ENCODE measurements at regions not wholly inside any gene's neighbourhood (a gene's known extent, or its start where the extent isn't known, plus 50 kb on each side); places are given as distances from the start of the nearest gene placed in this dataset.

DNA sequence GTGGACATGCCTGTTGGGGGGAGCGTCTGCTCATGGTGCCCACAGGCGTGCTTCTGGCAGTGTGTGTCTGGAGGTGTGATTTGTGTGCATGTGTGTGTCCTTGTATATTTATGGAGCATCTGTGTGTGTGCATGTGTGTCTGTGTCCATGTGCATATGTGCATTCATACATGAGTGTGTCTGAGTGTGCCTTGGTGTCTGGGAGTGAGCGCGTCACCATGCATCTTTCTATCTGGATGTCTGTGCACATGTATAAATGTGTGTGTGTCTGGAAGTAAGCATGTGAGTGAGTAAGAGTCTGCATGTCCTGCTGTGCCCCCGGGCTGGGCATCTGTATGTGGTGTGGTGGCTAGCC lies 58.1 kb upstream of the PRR23E start:
- ChIA-PET CTCF (no interaction called here), POLR2A (no interaction called here)
- TF ChIP-seq EZH2 (IDR thresholded peaks at IDR 0.05; ENCODE audit: borderline replicate concordance, insufficient read depth, low read depth, low read length, poor library complexity, severe bottlenecking): no peak
- TF ChIP-seq, protein P1, sequence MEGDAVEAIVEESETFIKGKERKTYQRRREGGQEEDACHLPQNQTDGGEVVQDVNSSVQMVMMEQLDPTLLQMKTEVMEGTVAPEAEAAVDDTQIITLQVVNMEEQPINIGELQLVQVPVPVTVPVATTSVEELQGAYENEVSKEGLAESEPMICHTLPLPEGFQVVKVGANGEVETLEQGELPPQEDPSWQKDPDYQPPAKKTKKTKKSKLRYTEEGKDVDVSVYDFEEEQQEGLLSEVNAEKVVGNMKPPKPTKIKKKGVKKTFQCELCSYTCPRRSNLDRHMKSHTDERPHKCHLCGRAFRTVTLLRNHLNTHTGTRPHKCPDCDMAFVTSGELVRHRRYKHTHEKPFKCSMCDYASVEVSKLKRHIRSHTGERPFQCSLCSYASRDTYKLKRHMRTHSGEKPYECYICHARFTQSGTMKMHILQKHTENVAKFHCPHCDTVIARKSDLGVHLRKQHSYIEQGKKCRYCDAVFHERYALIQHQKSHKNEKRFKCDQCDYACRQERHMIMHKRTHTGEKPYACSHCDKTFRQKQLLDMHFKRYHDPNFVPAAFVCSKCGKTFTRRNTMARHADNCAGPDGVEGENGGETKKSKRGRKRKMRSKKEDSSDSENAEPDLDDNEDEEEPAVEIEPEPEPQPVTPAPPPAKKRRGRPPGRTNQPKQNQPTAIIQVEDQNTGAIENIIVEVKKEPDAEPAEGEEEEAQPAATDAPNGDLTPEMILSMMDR (IDR thresholded peaks at IDR 0.05): no peak
- Mint-ChIP-seq H3K27ac (no peak overlapping the region), H3K4me3 (no peak overlapping the region), H3K27me3 (peaks cover 44% of the 10 kb centered on the region), H3K9me3 (ENCODE audit: insufficient read depth) (no peaks in the 10 kb centered on the region), H3K4me1 (no peaks in the 10 kb centered on the region)
- no peak overlapping the region for H2AFZ ChIP-seq (ENCODE audit: insufficient read depth, low read depth, low read length, poor library complexity, severe bottlenecking)
- H3K79me2 ChIP-seq (ENCODE audit: control insufficient read depth, insufficient read depth, low read length): no peaks in the 10 kb centered on the region
- ATAC-seq (ENCODE audit: low read depth): no peak
- intact Hi-C loops (cut with micrococcal nuclease): no loop called here
- 96% methylated on average over 5 of the region's 5 CpGs for WGBS (ENCODE audit: insufficient coverage)
- H3K4me3 ChIP-seq (ENCODE audit: control extremely low read depth in 1 of 5, extremely low read depth in 1 of 5, insufficient read depth in 1 of 5, low read depth in 2 of 5, low read length in 4 of 5): no peak overlapping the region
- no peaks in the 10 kb centered on the region for H3K36me3 ChIP-seq (replicated peaks in 1 of 2; ENCODE audit: control extremely low read depth in 1 of 2, control insufficient read depth in 1 of 2, extremely low read depth in 1 of 2, insufficient read depth in 2 of 2, low read length in 1 of 2)
- no peak overlapping the region for H3K9ac ChIP-seq (ENCODE audit: low read length)
- H3K4me2 ChIP-seq (replicated peaks; ENCODE audit: low read depth, low read length, poor library complexity, severe bottlenecking): no peak overlapping the region
- no peak overlapping the region for H3K27ac ChIP-seq (ENCODE audit: low read length in 2 of 2)
- no peak for DNase-seq
- no peaks in the 10 kb centered on the region for H3K4me1 ChIP-seq (ENCODE audit: control insufficient read depth in 2 of 2, insufficient read depth in 2 of 2, low read length in 2 of 2)
- H3K27me3 ChIP-seq (replicated peaks in 1 of 4; ENCODE audit: control extremely low read depth in 1 of 4, control insufficient read depth in 3 of 4, insufficient read depth in 4 of 4, low read length in 3 of 4): peaks cover 0 to 20% (median 0%) of the 10 kb centered on the region in 4 experiments
- no peaks in the 10 kb centered on the region for H4K20me1 ChIP-seq (ENCODE audit: control insufficient read depth, insufficient read depth, low read length, poor library complexity, severe bottlenecking)
- peaks cover 0 to 4% (median 0%) of the 10 kb centered on the region in 3 donors for H3K9me3 ChIP-seq (ENCODE audit: control extremely low read depth in 1 of 3, control insufficient read depth in 2 of 3, insufficient read depth in 1 of 3, low read length in 2 of 3)

DNA sequence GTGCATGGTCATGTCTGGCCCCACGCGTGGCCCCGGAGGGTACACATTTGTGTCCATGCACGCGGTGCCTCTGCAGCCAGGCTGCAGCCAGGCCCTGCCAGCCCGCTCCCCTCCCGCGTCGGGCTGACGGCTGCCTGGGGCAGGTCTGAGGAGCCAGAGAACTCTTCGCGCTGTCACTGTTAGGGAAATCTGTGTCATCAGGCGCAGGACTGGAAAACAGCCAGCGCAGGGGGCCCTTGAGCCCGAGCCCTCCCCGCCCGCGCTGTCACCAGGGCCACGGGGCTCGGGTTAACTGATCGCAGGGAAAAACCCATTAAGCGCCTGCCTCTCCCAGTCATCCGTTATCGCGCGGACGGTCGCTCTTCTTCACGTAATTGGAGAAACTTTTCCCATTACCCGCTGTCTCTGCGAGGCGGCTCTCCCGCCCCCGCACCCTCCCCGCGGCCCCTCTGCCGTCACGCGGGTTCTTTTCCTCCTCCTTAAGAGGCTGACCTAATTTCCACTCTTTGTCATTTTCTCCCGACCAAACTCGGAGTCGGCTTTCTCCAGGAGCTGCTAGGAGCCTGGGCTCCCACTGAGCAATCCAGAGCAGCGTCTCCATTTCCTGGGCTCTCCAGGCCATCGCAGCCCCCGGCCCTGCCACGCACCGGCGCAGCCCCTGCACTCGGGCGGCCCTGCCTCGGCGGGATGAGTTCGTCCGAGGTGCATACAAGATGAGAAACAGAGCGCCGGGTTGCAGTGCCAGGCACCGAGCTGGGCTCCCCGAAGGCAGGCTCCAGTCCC lies 57.5 kb upstream of the PRR23E start:
- Histone ChIP-seq H3K4me1 (ENCODE audit: control insufficient read depth in 2 of 2, insufficient read depth in 2 of 2, low read length in 2 of 2) (no peaks in the 10 kb centered on the region), H3K4me2 (replicated peaks; ENCODE audit: low read depth, low read length, poor library complexity, severe bottlenecking) (no peak overlapping the region), H3K27ac (ENCODE audit: low read length in 2 of 2) (no peak overlapping the region), H3K79me2 (ENCODE audit: control insufficient read depth, insufficient read depth, low read length) (no peaks in the 10 kb centered on the region), H2AFZ (ENCODE audit: insufficient read depth, low read depth, low read length, poor library complexity, severe bottlenecking) (no peak overlapping the region), H3K36me3 (replicated peaks in 1 of 2; ENCODE audit: control extremely low read depth in 1 of 2, control insufficient read depth in 1 of 2, extremely low read depth in 1 of 2, insufficient read depth in 2 of 2, low read length in 1 of 2) (no peaks in the 10 kb centered on the region), H3K9ac (ENCODE audit: low read length) (no peak overlapping the region), H3K9me3 (ENCODE audit: control extremely low read depth in 1 of 3, control insufficient read depth in 2 of 3, insufficient read depth in 1 of 3, low read length in 2 of 3) (peaks cover 0 to 4% (median 0%) of the 10 kb centered on the region in 3 donors), H4K20me1 (ENCODE audit: control insufficient read depth, insufficient read depth, low read length, poor library complexity, severe bottlenecking) (no peaks in the 10 kb centered on the region), H3K4me3 (ENCODE audit: control extremely low read depth in 1 of 5, extremely low read depth in 1 of 5, insufficient read depth in 1 of 5, low read depth in 2 of 5, low read length in 4 of 5) (no peak overlapping the region), H3K27me3 (replicated peaks in 1 of 4; ENCODE audit: control extremely low read depth in 1 of 4, control insufficient read depth in 3 of 4, insufficient read depth in 4 of 4, low read length in 3 of 4) (peaks cover 0 to 20% (median 0%) of the 10 kb centered on the region in 4 experiments)
- no peak overlapping the region for H3K4me3 Mint-ChIP-seq
- ChIA-PET POLR2A (no interaction called here), CTCF (no interaction called here)
- TF ChIP-seq, protein P1 (IDR thresholded peaks at IDR 0.05): no peak
- TF ChIP-seq EZH2 (IDR thresholded peaks at IDR 0.05; ENCODE audit: borderline replicate concordance, insufficient read depth, low read depth, low read length, poor library complexity, severe bottlenecking): no peak
- DNase-seq (no peak), ATAC-seq (ENCODE audit: low read depth) (no peak)
- H3K27me3 Mint-ChIP-seq: peaks cover 44% of the 10 kb centered on the region
- no peaks in the 10 kb centered on the region for H3K4me1 Mint-ChIP-seq
- no peak overlapping the region for H3K27ac Mint-ChIP-seq
- H3K9me3 Mint-ChIP-seq (ENCODE audit: insufficient read depth): no peaks in the 10 kb centered on the region
- 17% methylated on average over 58 of the region's 58 CpGs for WGBS (ENCODE audit: insufficient coverage)
- intact Hi-C loops (cut with micrococcal nuclease): no loop called here
